CD4-positive, alpha-beta T cell treated with Interleukin-4 for 4 hours (primary cell): ENCODE measurements at regions not wholly inside any gene's neighbourhood (a gene's known extent, or its start where the extent isn't known, plus 50 kb on each side); places are given as distances from the start of the nearest gene placed in this dataset.
"Not testable (repeated sequence)": the region's sequence is repeated elsewhere in the genome, so short reads cannot be mapped to it uniquely, and the experiment has no call there.

Source experiments
- DNase-seq: peaks from one replicate; pipeline ENCODE4 v3.0.0-alpha.2; 2020

DNA sequence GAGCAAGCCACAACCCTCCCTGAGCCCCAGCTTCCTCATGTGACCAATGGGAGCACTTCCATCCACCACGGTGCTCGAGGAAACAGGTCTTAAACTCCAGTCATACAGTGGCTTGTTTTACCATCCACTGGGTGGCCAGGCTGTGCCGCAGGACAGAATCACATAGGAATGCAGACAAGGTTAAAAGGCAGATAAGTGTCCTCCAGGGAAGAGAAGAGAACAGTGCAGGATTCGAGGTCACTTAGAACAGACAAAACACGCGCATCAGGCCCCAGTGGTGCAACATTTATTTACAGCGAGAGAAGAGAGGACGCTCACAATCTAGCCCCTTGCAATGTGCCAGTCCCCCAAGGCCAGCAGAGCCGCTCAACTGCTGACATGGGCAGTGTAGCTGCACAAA lies 92.8 kb downstream of the TMEM130 start:
- DNase-seq = no peak

DNA sequence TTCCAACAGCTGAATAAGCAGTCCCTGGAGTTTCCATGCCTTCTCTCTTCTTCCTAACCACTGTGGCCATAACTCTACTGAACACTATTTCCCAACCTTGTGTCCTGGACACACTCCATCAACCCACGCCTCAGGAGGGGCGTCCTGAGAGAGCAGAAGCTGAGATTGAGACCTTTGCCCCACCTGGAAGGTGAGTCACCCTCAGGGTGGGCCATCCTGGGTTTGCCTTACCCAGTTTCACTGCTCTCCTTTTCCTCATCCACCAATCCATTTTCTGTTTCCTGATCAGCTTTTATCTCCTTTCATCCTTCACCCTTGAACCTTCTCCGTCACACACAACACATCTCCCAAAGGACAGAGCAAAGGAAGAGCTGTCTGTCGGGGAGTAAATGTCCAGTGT lies 91.4 kb downstream of the TMEM130 start:
- no peak for DNase-seq

DNA sequence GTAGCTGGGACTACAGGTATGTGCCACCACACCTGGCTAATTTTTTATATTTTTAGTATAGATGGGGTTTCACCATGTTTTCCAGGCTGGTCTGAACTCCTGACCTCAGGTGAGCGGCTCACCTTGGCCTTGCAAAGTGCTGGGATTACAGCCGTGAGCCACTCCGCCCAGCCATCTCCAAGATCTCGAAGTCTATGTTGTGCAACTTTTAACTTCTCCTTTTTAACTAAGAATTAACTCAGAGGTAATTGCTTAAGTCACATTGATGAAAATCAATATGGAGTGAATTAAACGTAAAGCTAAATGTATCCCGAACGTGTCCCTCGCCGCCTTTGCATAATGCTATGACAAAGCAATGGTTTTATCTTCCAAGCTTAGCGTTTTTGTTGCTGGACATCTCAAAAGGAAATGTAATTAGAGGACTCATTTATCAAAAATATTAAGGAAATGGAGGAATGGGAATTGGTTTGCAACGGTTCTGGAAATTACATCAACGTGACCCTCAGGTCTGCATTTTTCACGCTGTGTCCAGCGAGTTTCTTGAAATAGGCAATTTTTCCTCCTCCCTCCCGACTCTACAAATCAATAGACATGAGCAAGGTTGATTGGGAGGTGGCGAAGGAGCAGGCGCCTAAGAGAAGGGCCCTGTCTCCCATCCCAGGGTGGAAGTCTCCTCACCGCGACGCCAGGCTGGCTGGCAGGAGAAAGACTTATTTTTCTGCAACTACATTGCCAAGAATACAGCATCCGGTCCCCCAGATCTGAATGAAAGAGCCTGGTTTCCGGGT lies 89.8 kb downstream of the TMEM130 start:
- no peak for DNase-seq

DNA sequence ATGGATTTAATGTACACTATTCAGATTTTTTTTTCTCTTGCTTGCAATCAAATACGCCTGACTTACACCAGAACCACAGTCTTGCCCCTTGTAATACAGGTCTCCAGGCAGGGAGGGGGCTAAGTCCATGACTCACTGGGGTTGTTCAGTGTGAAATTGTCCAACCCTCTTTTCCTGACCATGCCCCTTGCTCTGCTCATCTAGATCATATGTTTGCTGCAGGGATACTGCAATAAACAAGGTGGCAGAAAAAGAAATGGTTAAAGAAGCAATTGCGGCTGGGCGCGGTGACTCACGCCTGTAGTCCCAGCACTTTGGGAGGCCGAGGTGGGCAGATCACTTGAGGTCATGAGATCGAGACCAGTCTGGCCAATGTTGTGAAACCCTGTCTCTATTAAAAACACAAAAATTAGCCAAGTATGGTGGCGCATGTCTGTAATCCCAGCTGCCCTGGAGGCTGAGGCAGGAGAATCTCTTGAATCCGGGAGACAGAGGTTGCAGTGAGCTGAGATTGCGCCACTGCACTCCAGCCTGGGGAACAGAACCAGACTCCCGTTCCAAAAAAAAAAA lies 85.5 kb downstream of the TMEM130 start:
- DNase-seq = no peak

DNA sequence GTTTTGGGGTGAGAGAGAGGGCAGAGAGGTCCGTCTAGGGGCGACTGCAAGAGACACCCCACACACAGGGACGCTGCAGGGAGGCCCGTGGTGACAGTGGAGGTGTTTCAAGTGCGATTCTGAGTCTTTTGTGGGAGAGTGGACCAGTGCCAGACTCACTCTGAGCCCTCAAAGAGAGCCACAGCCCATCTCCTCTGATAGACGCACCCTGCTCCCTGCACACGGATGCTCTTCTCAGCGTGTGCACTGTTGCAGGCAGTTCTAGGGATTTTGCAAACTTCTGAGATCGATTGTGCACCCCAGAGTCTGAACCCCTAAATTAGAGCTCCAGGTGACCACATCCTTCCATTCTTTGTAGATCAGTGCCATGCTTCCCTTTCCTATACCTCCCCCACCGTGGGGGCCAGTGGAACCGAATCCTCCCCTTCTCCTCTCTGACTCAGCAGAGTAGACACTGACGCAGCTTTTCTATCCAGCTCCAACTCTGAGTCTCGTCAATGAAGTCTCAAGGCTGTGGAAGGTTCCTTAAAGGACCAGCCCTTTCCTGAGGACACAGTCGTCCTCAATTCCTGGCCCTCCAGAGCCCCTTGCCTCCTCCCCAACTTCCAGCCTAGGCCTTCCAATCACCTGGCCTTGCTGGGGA lies 83.8 kb downstream of the TMEM130 start:
- no peak for DNase-seq

DNA sequence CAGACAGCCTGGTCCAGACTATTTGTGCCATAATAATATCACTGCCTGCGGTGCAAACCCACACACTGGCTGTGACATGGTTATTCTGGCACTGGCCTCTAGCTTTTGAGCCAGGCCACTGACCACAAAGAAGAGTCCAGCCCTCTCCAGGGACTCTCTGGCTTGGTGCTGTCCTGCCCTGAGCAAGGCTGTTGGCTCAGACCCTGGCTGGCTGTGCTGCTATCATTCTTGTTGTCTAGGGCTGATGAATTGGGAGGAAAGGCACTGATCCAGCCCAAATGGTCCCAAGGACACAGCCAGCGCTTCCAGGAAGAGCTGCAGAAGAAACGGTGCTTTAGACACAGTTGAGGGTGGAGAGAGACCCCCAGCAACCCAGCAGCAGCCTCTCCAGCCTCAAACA lies 80.8 kb downstream of the TMEM130 start:
- DNase-seq = no peak

DNA sequence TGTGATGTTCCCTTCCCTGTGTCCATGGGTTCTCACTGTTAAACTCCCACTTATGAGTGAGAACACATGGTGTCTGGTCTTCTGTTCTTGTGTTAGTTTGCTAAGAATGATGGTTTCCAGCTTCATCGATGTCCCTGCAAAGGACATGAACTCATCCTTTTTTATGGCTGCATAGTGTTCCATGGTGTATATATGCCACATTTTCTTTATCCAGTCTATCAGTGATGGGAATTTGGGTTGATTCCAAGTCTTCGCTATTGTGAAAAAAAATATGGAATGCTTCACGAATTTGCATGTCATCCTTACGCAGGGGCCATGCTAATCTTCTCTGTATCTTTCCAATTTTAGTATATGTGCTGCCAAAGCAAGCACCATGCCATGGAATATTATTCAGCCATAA lies 75.4 kb downstream of the TMEM130 start:
- DNase-seq = not testable (repeated sequence)

DNA sequence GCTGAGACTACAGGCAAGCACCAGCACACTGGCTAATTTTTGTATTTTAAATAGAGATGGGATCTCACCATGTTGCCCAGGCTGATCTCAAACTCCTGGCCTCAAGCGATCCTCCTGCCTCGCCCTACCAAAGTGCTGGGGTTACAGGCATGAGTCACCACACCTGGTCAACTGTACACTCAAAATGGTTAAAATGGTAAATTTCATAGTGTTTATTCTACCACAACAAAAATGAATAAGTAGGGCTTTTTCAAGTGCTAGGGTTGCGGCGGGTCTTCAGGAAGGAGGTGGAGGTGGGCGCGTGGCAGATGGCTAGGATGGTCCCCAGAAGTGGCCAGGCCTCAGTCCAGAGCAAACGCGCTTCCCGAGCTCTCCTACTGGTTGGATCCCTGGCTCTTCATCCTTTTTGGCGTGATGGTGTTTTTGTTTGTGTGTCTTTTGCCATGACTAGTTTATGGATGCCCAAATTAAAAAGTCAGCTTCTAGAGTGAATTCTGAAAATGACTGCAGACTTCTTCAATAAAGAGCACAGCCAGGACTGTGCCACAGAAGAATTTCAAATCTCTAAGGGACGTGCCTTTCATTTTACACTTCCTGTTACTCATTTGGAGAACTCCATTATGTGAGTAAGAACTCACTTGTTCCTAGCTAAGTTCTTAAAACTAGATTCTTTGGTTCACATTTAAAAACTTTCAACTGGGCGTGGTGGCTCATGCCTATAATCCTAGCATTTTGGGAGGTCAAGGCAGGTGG lies 73.9 kb downstream of the TMEM130 start:
- no peak for DNase-seq
